Activated B cell treated with CpG ODN at 0.5 μM for 24 hours (primary cell): ENCODE measurements at regions not wholly inside any gene's neighbourhood (a gene's known extent, or its start where the extent isn't known, plus 50 kb on each side); places are given as distances from the start of the nearest gene placed in this dataset.

Source experiments
- ATAC-seq: fragments of 200-7000 bp; cut with Tn5 transposase; one replicate; pipeline ENCODE4 v1.10.0; 2021; ENCODE audit warnings: low read depth, mild to moderate bottlenecking, moderate library complexity
- CTCF ChIA-PET: fragments of 350-600 bp; sonication (Branson Sonifier 250); formaldehyde crosslinking; loops from one replicate; lab custom pipeline; 2021; ENCODE audit warnings: antibody characterized with exemption; lab: Charles Lee
- POLR2A ChIA-PET: fragments of 350-600 bp; sonication (Branson Sonifier 250); formaldehyde crosslinking; loops from one replicate; lab custom pipeline; 2021; ENCODE audit warnings: antibody characterized with exemption; lab: Charles Lee
- DNase-seq: peaks from one replicate; pipeline ENCODE4 v3.0.0; 2022
- H3K27ac Mint-ChIP-seq: one replicate; pipeline ENCODE4 v1.8.0; 2020; ENCODE audit warnings: mixed read lengths
- H3K27me3 Mint-ChIP-seq: one replicate; pipeline ENCODE4 v1.8.0; 2021; ENCODE audit warnings: mixed read lengths
- H3K36me3 Mint-ChIP-seq: one replicate; pipeline ENCODE4 v1.8.0; 2021; ENCODE audit warnings: low read depth, mixed read lengths
- H3K4me1 Mint-ChIP-seq: one replicate; pipeline ENCODE4 v1.8.0; 2021; ENCODE audit warnings: mixed read lengths
- H3K4me3 Mint-ChIP-seq: one replicate; pipeline ENCODE4 v1.8.0; 2020; ENCODE audit warnings: mild to moderate bottlenecking, mixed read lengths
- H3K9me3 Mint-ChIP-seq: one replicate; pipeline ENCODE4 v1.8.0; 2020; ENCODE audit warnings: mixed read lengths
- CTCF ChIP-seq: fragments of 200-600 bp; IDR thresholded peaks from one replicate; pipeline ENCODE4 v1.8.0; 2022; ENCODE audit warnings: antibody characterized with exemption, mild to moderate bottlenecking
- intact Hi-C: fragments of 100-400 bp; cut with micrococcal nuclease; formaldehyde crosslinking; loops from one replicate; pipeline ENCODE4 v1.15.1; 2024

DNA sequence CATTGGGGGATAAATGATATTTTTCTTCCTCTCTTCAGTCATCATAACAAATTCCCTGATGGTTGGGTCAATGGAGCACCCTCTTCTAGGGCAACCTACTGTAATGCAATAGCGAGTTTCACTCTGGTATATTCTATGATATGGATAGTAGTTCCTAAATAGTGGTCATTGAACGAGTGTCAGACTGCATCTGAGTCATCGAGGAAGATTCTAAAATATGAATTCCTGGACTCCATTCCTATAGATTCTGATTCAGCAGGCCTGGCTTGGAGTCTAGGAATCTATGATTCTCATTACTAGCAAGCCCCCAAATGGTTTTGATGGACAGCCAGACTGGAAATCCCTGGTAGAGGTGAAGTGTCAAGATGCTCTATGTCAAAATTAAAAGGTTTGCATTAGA lies 254.5 kb downstream of the BUB3 start:
- intact Hi-C loops, result loop anchor here (10.0 kb wide), 1 partner anchor 1034 kb away; the partner anchor contains the start of gene PLEKHA1
- ATAC-seq, result no peak
- peaks cover 5% of the 10 kb centered on the region for H3K9me3 Mint-ChIP-seq
- no peak for TF ChIP-seq CTCF
- ChIA-PET CTCF (no interaction called here), POLR2A (no interaction called here)
- H3K4me3 Mint-ChIP-seq, result no peak overlapping the region
- peaks cover 3% of the 10 kb centered on the region for H3K36me3 Mint-ChIP-seq
- H3K4me1 Mint-ChIP-seq, result peaks cover 4% of the 10 kb centered on the region
- H3K27ac Mint-ChIP-seq, result no peak overlapping the region
- no peak for DNase-seq
- peaks cover 5% of the 10 kb centered on the region for H3K27me3 Mint-ChIP-seq

- Mint-ChIP-seq H3K27ac (no peak overlapping the region), H3K27me3 (peaks cover 5% of the 10 kb centered on the region), H3K36me3 (peaks cover 2% of the 10 kb centered on the region), H3K4me3 (no peak overlapping the region), H3K4me1 (peaks cover 2% of the 10 kb centered on the region), H3K9me3 (peaks cover 3% of the 10 kb centered on the region)
- POLR2A ChIA-PET, result no interaction called here
- intact Hi-C loops, result loop anchor here (10.0 kb wide), 1 partner anchor 1035 kb away; the partner anchor contains the start of gene PLEKHA1
- no peak for TF ChIP-seq CTCF
- CTCF ChIA-PET, result no interaction called here
- DNase-seq (no peak), ATAC-seq (no peak)
Observed at GRCh38 chr10:123409426-123409825, 255.2 kb downstream of the BUB3 start.

DNA sequence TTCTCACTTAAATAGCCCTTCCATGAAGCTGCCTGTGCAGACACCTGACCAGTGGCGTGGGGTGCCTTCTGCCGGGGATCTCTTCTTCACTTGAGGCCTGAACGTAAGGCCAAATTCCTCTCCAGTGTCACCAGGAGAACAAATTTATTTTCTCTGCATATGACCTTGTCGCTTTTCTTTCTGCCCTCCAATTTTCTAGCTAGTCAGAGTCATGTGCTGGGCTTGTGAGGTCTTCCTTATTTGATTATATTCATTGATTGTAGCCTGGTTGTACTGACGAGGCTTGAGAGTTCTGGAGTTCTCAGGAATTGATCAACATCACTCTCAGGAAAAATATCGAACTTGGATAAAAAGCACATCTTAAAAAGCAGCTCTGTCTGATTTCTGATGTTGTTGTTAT lies 255.7 kb downstream of the BUB3 start:
- no peak for TF ChIP-seq CTCF
- Mint-ChIP-seq H3K4me3 (no peak overlapping the region), H3K27me3 (peaks cover 5% of the 10 kb centered on the region), H3K4me1 (no peaks in the 10 kb centered on the region), H3K27ac (no peak overlapping the region), H3K9me3 (no peaks in the 10 kb centered on the region), H3K36me3 (no peaks in the 10 kb centered on the region)
- ATAC-seq, result no peak
- intact Hi-C loops, result loop anchor here (10.0 kb wide), 1 partner anchor 1035 kb away; the partner anchor contains the start of gene PLEKHA1
- no peak for DNase-seq
- CTCF ChIA-PET, result no interaction called here
- POLR2A ChIA-PET, result no interaction called here

GRCh38 chr10:123413353-123413752 lies 252.8 kb upstream of the GPR26 start:
- ChIA-PET CTCF (no interaction called here), POLR2A (no interaction called here)
- intact Hi-C loops, result no loop called here

GRCh38 chr10:123415523-123415922 lies 250.6 kb upstream of the GPR26 start:
- no peak overlapping the region for H3K27ac Mint-ChIP-seq
- ChIA-PET CTCF (no interaction called here), POLR2A (interaction anchor here (0.6 kb wide), 1 partner anchor 1048 kb away, joined by 5 read pairs; no protein-coding TSS in a partner anchor)
- intact Hi-C loops, result no loop called here
- no peak for ATAC-seq
- no peaks in the 10 kb centered on the region for H3K9me3 Mint-ChIP-seq
- no peak for TF ChIP-seq CTCF
- no peak for DNase-seq
- no peaks in the 10 kb centered on the region for H3K4me1 Mint-ChIP-seq
- H3K36me3 Mint-ChIP-seq, result no peaks in the 10 kb centered on the region
- no peak overlapping the region for H3K4me3 Mint-ChIP-seq
- peaks cover 19% of the 10 kb centered on the region for H3K27me3 Mint-ChIP-seq

More at GRCh38 chr10:123413353-123413752, 252.8 kb upstream of the GPR26 start:
- H3K4me1 Mint-ChIP-seq, result no peaks in the 10 kb centered on the region
- H3K27ac Mint-ChIP-seq, result no peak overlapping the region
- H3K36me3 Mint-ChIP-seq, result no peaks in the 10 kb centered on the region
- H3K4me3 Mint-ChIP-seq, result no peak overlapping the region
- DNase-seq (no peak), ATAC-seq (no peak)
- H3K9me3 Mint-ChIP-seq, result no peaks in the 10 kb centered on the region
- TF ChIP-seq CTCF, result no peak
- peaks cover 10% of the 10 kb centered on the region for H3K27me3 Mint-ChIP-seq
